HAP-1 (cell line): ENCODE measurements at regions not wholly inside any gene's neighbourhood (a gene's known extent, or its start where the extent isn't known, plus 50 kb on each side); places are given as distances from the start of the nearest gene placed in this dataset.

ENCODE experiments used
- DNase-seq, 2 experiments: peaks; one replicate each; pipeline ENCODE4 v3.0.0-alpha.2; 2016 to 2020; ENCODE audit warnings: low spot score in 2 of 2
- H3K27me3 ChIP-seq: fragments of 250-450 bp; sonication (Bioruptor Pico); 2 replicates; pipeline ENCODE4 v1.5.1; 2020; ENCODE audit warnings: low read depth, mild to moderate bottlenecking, moderate library complexity
- H3K36me3 ChIP-seq: fragments of 250-450 bp; sonication (Bioruptor Pico); replicated peaks from 2 replicates; pipeline ENCODE4 v1.5.1; 2020; ENCODE audit warnings: mild to moderate bottlenecking
- H3K4me1 ChIP-seq: fragments of 250-450 bp; sonication (Bioruptor Pico); 2 replicates; pipeline ENCODE4 v1.5.1; 2020; ENCODE audit warnings: mild to moderate bottlenecking
- H3K4me3 ChIP-seq: fragments of 250-450 bp; sonication (Bioruptor Pico); 2 replicates; pipeline ENCODE4 v1.5.1; 2020; ENCODE audit warnings: mild to moderate bottlenecking, moderate library complexity
- H3K9me3 ChIP-seq: fragments of 250-450 bp; sonication (Bioruptor Pico); 2 replicates; pipeline ENCODE4 v1.5.1; 2020; ENCODE audit warnings: mild to moderate bottlenecking, moderate library complexity
- in situ Hi-C: fragments of 300-500 bp; cut with MboI; formaldehyde crosslinking; loops from 3 replicates; pipeline ENCODE4 v1.14.3; 2020; ENCODE audit warnings: low sequenced_read_pairs, inconsistent platforms, mixed read lengths

DNA sequence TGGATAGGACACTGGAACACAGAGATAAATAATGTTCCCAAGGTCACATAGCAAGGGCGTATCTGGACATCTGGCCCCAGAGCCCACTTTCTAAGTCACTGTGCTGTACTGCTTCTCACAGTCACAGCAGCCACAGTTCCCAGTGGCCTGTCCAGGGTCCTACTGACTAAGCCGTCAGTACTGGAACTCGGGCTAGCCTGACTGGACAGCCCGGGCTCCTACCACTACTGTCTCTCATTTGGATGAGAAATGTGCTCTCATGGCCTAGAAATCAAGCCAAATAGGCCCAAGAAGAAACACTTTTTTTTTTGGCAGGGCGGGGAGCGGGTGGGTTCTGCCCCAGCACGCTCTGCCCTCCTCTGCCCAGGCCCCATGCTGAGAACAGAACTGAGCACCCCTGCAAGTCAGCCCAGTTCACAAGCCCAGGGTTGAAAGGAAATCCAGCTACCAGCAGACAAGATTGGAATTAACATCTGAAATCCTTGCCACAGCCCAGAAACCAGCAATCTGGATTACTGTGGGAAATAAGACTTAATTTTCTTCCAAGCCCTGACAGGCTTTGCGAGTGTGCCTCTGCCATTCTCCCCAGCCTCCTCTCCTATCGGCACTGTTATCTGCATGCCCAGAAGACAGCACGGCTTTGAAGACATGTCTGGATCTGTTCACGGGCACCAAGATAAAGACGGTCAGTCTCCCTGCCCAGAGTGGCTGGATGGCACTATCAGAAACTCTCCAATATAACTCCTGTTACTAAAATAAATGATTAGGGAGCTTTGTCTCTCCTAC is 182.9 kb upstream of the NCAM1 start:
- in situ Hi-C loops: no loop called here
- Histone ChIP-seq H3K4me3 (no peak overlapping the region), H3K27me3 (no peaks in the 10 kb centered on the region), H3K36me3 (no peaks in the 10 kb centered on the region), H3K9me3 (no peaks in the 10 kb centered on the region), H3K4me1 (no peaks in the 10 kb centered on the region)
- DNase-seq: no peak

DNA sequence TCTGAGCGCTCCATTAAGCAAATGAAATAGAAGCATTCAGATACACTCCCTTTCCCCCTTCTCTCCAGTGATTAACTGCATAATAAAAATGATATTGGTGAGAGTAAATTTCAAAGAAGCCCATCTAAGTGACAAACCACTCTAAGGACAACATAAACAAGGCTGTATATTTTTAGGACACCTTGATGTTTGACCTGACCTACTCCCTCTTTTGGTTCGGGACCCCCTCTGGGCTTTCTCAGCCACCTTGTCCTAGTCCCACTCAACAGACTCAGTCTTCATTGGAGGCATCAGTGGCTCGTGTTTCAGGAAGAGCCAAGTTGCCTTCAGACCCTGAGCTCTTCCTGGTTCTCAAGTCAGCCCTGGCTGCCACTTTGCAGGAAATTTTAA is 182.3 kb upstream of the NCAM1 start:
- Histone ChIP-seq H3K4me3 (no peak overlapping the region), H3K36me3 (no peaks in the 10 kb centered on the region), H3K4me1 (no peaks in the 10 kb centered on the region), H3K27me3 (no peaks in the 10 kb centered on the region), H3K9me3 (no peaks in the 10 kb centered on the region)
- DNase-seq: no peak
- in situ Hi-C loops: no loop called here

DNA sequence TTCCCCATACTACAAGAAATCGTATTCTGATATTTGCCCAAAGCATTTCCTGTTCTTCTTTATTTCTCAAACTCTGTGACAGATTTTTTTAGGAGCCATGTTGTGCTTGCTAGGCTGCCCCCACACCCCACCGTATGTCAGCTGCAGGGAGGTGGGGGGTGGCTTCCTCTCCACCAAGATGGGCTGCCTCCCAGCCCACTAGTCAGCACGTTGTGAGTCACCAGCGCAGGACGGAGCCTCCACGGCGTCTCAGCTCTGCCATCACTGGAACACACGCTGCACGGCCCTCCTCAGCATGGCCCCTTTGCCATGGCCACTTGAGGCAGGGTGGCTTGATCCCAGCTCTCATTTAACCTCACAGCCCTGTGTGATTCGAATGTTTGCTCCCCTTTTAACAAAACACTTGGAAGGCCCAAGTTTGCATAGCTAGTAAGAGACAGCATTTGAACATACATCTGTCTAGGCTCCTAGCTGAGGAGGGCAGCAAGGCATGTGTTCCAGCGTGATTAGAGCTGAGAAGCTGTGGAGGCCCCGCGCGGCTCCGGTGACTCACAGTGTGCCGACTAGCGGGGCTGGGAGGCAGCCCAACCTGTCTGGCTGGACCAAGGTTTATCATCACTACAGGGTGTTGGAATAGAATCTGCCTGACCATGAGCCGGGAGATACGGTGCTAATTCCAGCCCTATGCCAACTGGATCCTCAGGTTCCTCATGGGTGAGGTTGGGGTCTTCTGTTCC is 180.7 kb upstream of the NCAM1 start:
- DNase-seq: no peak
- Histone ChIP-seq H3K36me3 (no peaks in the 10 kb centered on the region), H3K4me3 (no peak overlapping the region), H3K4me1 (no peaks in the 10 kb centered on the region), H3K27me3 (no peaks in the 10 kb centered on the region), H3K9me3 (no peaks in the 10 kb centered on the region)
- in situ Hi-C loops: no loop called here

DNA sequence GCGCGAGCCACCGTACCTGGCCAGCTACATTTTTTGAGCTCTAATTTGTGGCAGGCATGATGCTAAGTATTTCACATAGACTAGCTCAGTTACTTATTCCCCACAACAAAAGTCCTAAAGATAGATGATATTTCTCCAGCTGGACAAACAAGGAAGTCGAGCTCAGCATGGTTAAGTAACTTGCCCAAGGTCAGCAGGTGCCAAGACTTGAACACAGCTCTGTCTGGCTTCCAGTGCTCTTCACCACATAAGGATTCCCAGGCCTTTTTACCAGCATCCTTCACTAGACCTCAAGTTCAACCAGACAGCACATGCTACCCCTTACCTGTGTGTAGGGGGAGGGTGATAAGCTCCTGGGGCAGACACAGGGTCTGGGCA is 177.3 kb upstream of the NCAM1 start:
- H3K36me3 ChIP-seq: no peaks in the 10 kb centered on the region
- no peak overlapping the region for H3K4me3 ChIP-seq
- no peaks in the 10 kb centered on the region for H3K4me1 ChIP-seq
- H3K27me3 ChIP-seq: no peaks in the 10 kb centered on the region
- no peak for DNase-seq
- H3K9me3 ChIP-seq: no peaks in the 10 kb centered on the region
- in situ Hi-C loops: no loop called here

DNA sequence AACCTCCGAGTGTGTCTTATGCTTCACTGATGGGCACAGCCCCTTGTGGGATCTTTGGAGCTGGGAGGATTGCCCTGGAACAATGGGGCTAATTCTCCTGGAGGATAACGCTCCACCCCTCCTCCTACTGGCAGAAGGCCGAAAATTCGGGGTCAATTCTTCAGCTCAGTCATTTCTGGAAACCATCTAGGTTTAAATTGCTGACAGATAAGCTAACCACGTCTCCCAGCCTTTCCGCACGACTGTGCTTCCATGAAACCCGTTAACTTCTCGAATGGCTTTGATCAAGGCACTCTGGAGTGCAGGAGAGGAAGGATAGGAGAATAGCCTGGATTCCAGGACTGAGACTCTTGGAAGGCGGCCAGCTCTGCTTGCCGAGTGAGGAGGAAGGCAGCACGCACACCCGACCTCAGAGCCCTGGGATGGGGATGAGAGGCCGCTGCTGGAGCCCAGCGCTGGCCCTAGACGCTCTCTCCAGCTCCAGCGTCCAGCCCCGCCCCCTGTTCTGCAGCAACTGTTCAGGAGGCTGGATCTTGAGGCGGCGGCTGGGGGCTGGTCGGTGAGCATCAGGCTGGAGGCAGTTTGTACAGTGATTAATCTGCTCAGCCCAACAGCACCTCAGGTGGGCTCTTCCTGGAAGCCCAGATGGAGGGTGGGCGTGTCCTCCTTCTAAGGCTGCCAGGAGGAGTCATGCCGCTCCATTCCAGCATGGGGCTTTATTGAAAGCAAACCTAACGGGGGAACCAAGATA is 176.7 kb upstream of the NCAM1 start:
- no peak for DNase-seq
- no peaks in the 10 kb centered on the region for H3K27me3 ChIP-seq
- H3K9me3 ChIP-seq: no peaks in the 10 kb centered on the region
- H3K4me1 ChIP-seq: no peaks in the 10 kb centered on the region
- H3K36me3 ChIP-seq: no peaks in the 10 kb centered on the region
- in situ Hi-C loops: no loop called here
- no peak overlapping the region for H3K4me3 ChIP-seq

DNA sequence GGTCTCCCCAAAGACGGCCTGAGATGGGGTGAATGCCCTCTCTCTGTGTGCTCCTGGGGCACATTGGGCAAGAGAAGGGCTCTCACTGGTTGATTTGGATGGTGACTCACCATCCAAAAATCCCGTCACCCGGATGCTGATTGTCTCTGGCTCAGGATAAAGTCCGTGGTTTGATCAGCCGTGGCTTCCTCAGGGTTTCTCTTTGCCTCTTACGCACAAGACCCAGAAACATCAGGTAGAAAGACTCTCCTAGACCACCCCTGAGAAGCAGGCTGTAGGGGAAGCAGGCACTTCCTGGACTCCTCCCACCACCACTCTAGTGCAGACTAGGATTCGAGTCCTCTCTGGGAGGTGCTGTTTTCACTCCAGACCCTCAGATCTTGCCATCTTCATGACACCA is 176.1 kb upstream of the NCAM1 start:
- Histone ChIP-seq H3K9me3 (no peaks in the 10 kb centered on the region), H3K36me3 (no peaks in the 10 kb centered on the region), H3K27me3 (no peaks in the 10 kb centered on the region), H3K4me3 (no peak overlapping the region), H3K4me1 (no peaks in the 10 kb centered on the region)
- no peak for DNase-seq
- in situ Hi-C loops: no loop called here

DNA sequence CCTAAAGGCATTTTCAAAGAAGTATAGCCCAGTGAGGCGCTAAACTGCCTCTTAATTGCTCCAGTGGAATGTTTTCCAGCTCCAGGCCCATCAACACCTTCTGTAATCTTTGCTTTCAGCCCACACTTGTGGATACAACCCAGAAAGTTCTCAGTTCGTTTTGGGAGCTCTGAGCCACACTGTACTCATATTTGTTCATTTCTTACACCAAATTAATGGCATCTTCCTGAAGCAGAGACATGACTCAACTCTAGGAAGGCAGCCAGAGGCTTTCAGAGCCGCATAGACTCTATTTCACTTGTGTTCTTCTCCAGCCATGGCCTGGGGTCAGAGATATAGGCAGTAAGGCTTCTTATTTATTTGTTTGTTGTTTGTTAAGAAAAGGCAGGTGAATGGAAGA is 175.5 kb upstream of the NCAM1 start:
- no peak for DNase-seq
- H3K9me3 ChIP-seq: no peaks in the 10 kb centered on the region
- in situ Hi-C loops: no loop called here
- H3K27me3 ChIP-seq: no peaks in the 10 kb centered on the region
- no peaks in the 10 kb centered on the region for H3K4me1 ChIP-seq
- H3K36me3 ChIP-seq: no peaks in the 10 kb centered on the region
- no peak overlapping the region for H3K4me3 ChIP-seq

DNA sequence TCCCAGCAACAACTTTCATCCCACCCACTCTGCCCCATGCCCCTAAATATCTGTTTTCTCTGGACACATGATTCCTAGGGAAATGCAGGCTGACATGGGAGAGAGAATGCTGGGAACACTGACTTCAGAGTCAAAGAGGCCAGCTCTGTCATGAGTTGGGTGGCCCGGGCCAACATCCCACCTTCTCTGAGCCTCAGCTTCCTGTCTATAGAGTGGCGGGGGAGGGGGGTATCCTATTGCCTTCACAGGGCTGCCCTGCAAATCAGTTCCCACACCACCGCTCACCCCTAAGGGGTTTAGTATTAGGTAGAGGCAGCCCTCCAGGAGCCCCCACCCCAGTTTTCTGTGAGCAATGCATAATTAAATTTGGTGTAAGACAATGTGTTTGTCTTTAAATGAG is 175.0 kb upstream of the NCAM1 start:
- H3K27me3 ChIP-seq: no peaks in the 10 kb centered on the region
- in situ Hi-C loops: no loop called here

DNA sequence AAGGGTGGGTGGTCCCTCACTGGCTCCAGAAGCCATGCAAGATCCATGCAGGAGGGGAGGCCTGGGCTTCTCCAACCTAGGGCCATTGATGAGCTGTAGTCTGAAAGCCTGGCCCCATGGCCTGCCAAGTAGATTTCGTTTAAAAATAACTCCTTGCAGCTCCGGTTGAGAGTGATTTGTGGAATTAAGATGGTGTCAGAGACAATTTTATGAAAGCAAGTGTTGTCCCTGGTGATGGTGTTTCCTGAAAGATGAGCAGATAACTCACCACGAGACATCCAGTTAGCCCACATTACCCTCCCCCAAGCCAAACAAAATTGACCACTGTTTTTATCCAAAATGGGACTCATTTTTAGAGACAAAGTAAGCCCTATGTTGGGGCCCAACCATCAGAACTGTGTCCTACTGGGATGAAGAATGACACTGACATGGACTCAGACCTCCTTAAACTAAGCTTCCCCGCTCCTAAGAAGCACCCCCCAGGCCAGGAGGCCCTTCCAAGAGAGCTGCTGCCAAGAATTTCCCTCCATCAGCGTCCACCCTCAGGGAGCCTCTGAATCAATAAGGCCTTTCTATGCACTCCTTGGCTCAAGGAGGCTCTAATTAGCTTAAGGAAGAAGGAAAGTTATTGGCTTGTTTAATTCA is 174.2 kb upstream of the NCAM1 start:
- Histone ChIP-seq H3K27me3 (no peaks in the 10 kb centered on the region), H3K9me3 (no peaks in the 10 kb centered on the region), H3K4me3 (no peak overlapping the region), H3K4me1 (no peaks in the 10 kb centered on the region), H3K36me3 (no peaks in the 10 kb centered on the region)
- DNase-seq: no peak
- in situ Hi-C loops: no loop called here

More for the DNA sequence above, 175.0 kb upstream of the NCAM1 start:
- H3K9me3 ChIP-seq: no peaks in the 10 kb centered on the region
- H3K4me1 ChIP-seq: no peaks in the 10 kb centered on the region
- no peak for DNase-seq
- no peaks in the 10 kb centered on the region for H3K36me3 ChIP-seq
- H3K4me3 ChIP-seq: no peak overlapping the region

DNA sequence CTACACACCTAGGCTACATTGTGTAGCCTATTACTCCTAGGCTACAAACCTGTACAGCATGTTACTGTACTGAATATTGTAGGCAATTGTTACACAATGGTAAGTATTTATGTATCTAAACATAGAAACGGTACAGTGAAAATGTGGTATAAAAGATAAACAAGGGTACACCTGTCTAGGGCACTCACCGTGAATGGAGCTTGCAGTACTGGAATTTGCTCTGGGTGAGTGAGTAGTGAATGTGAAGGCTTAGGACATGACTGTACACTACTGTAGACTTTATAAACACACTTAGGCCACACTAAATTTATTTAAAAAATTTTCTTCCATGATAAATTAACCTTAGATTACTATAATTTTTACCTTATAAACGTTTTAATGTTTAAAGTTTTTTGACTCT is 171.7 kb upstream of the NCAM1 start:
- H3K9me3 ChIP-seq: no peaks in the 10 kb centered on the region
- in situ Hi-C loops: no loop called here
- no peaks in the 10 kb centered on the region for H3K27me3 ChIP-seq
- no peaks in the 10 kb centered on the region for H3K36me3 ChIP-seq
- no peak for DNase-seq
- H3K4me3 ChIP-seq: no peak overlapping the region
- H3K4me1 ChIP-seq: no peaks in the 10 kb centered on the region

DNA sequence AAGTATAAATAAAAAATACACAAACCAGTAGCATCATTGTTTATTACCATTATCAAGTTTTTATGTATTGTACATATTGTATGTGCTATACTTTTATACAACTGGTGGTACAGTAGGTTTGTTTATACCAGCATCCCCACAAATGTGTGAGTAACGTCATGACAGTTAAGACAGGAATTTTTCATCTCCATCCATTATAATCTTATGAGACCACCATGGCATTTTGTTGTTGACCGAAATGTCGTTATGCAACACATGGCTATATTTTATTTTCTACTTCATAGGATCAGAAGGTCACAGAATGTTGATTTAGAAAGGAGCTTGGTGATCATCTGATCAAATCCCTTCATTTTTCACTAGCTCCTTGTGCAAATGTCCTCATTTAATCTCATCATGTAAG is 170.9 kb upstream of the NCAM1 start:
- no peak for DNase-seq
- in situ Hi-C loops: no loop called here
- H3K36me3 ChIP-seq: no peaks in the 10 kb centered on the region
- no peaks in the 10 kb centered on the region for H3K4me1 ChIP-seq
- H3K9me3 ChIP-seq: no peaks in the 10 kb centered on the region
- no peaks in the 10 kb centered on the region for H3K27me3 ChIP-seq
- H3K4me3 ChIP-seq: no peak overlapping the region

DNA sequence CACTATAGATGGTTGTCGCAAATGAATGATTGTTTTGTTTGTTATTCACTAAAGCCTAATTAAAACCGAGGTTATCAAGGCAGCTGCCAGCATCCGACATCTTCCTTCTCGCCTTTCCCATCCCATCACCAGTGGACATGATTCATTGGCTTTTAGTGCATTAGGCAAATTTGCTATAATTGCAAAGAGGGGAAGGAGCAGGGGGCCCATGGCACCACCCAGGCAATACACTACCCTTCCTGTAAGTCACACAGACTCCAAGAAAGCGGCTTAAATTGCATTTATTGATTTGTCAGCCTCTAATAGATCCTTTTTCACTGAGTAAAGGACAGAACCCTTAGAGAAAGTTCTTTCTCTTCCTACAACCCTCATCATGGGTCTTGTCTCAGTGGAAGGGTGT is 169.2 kb upstream of the NCAM1 start:
- H3K36me3 ChIP-seq: no peaks in the 10 kb centered on the region
- no peaks in the 10 kb centered on the region for H3K4me1 ChIP-seq
- no peak overlapping the region for H3K4me3 ChIP-seq
- no peaks in the 10 kb centered on the region for H3K9me3 ChIP-seq
- DNase-seq: no peak
- in situ Hi-C loops: no loop called here
- no peaks in the 10 kb centered on the region for H3K27me3 ChIP-seq

DNA sequence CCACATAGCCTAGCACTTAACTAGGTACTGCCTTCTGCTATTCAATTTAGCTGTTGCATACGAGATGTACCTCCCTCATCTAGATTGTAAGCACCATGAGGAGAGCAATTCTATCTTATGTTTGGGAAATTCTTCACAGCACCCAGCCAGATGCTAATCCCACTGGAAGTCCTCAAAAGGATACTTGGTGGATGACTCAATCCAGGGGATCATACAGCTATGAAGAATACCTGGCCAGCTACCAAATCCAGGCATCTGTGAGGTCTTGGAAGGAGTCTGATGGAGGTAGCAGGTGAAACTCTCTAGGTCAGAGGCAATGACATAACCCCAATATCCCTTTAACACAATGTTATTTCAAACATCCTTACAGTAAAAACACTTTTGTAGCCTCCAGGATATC is 167.8 kb upstream of the NCAM1 start:
- no peak for DNase-seq
- Histone ChIP-seq H3K27me3 (no peaks in the 10 kb centered on the region), H3K36me3 (no peaks in the 10 kb centered on the region), H3K4me3 (no peak overlapping the region), H3K4me1 (no peaks in the 10 kb centered on the region), H3K9me3 (no peaks in the 10 kb centered on the region)
- in situ Hi-C loops: no loop called here
